ENCODE measurements at regions not wholly inside any gene's neighbourhood (a gene's known extent, or its start where the extent isn't known, plus 50 kb on each side); places are given as distances from the start of the nearest gene placed in this dataset.

- H3F3A ChIP-seq (ENCODE audit: low read length, unreplicated experiment), result no peaks in the 10 kb centered on the region
- DNase-seq, result no peak
- no TSS peak for BruUV-seq (replicated peaks)
- intact Hi-C loops (cut with micrococcal nuclease), result no loop called here
- H3K36me3 ChIP-seq (ENCODE audit: low read depth, low read length), result no peaks in the 10 kb centered on the region
- no peak for ATAC-seq
- no peak overlapping the region for H3K4me3 ChIP-seq (ENCODE audit: low read length)
- H3K27ac ChIP-seq (ENCODE audit: low read length), result no peak overlapping the region
- H3K9ac ChIP-seq (ENCODE audit: low read length), result no peak overlapping the region
- no peak overlapping the region for H2AFZ ChIP-seq (ENCODE audit: low read length)
- H3K9me3 ChIP-seq (ENCODE audit: low read length), result no peaks in the 10 kb centered on the region
- no peaks in the 10 kb centered on the region for H3K27me3 ChIP-seq (ENCODE audit: low read length)
- no peaks in the 10 kb centered on the region for H3K4me1 ChIP-seq (ENCODE audit: insufficient read depth, low read length)
- H3K4me2 ChIP-seq (ENCODE audit: low read length), result no peak overlapping the region
- CTCF ChIA-PET, result no interaction called here
- H3K9me2 ChIP-seq (replicated peaks; ENCODE audit: low read length), result no peaks in the 10 kb centered on the region
- no peaks in the 10 kb centered on the region for H3K79me2 ChIP-seq (ENCODE audit: low read length)
- H4K20me1 ChIP-seq (ENCODE audit: low read length), result no peaks in the 10 kb centered on the region
- POLR2A ChIA-PET (ENCODE audit: unreplicated experiment), result no interaction called here
- no peak for TF ChIP-seq CTCF (conservative IDR thresholded peaks at IDR 0.05; ENCODE audit: low read depth, low read length)
- no peak for TF ChIP-seq EZH2 (IDR thresholded peaks at IDR 0.05; ENCODE audit: low read length, unreplicated experiment)
- no peak for TF ChIP-seq EZH2phosphoT487 (IDR thresholded peaks at IDR 0.05; ENCODE audit: borderline replicate concordance, low read length)
Observed at GRCh38 chr2:9693196-9693491, 62.3 kb upstream of the YWHAQ start.

DNA sequence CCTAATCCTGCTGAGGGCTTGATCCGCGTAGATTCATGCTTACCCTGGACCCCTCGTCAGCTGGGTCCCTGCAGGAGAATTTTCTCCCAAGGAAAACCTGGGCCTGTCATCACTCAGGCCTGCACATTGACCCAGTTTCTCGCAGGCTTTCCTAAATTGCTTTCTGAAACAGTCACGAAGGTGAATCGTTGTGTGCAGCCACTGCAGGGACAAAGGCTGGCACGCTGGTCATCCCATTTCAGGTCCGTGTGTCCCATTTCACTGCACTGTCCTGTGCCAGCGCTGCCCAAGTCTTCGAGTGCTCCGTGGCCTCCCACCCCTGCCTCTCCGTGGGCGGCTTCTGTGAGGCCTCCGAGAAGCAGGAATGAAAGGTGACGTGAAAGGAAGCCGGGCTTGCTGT is 62.8 kb upstream of the YWHAQ start:
- ATAC-seq, result no peak

More for the DNA sequence above, 62.8 kb upstream of the YWHAQ start:
- Histone ChIP-seq H3K79me2 (ENCODE audit: low read length) (no peaks in the 10 kb centered on the region), H4K20me1 (ENCODE audit: low read length) (no peaks in the 10 kb centered on the region), H3K36me3 (ENCODE audit: low read depth, low read length) (no peaks in the 10 kb centered on the region), H3F3A (ENCODE audit: low read length, unreplicated experiment) (no peaks in the 10 kb centered on the region), H3K4me3 (ENCODE audit: low read length) (no peak overlapping the region), H3K4me2 (ENCODE audit: low read length) (no peak overlapping the region), H3K4me1 (ENCODE audit: insufficient read depth, low read length) (no peaks in the 10 kb centered on the region), H3K9ac (ENCODE audit: low read length) (no peak overlapping the region), H3K9me3 (ENCODE audit: low read length) (no peaks in the 10 kb centered on the region), H3K27me3 (ENCODE audit: low read length) (no peaks in the 10 kb centered on the region), H2AFZ (ENCODE audit: low read length) (no peak overlapping the region), H3K27ac (ENCODE audit: low read length) (no peak overlapping the region), H3K9me2 (replicated peaks; ENCODE audit: low read length) (no peaks in the 10 kb centered on the region)
- ChIA-PET POLR2A (ENCODE audit: unreplicated experiment) (no interaction called here), CTCF (no interaction called here)
- BruUV-seq (replicated peaks), result no TSS peak
- no peak for TF ChIP-seq CTCF (conservative IDR thresholded peaks at IDR 0.05; ENCODE audit: low read depth, low read length)
- TF ChIP-seq EZH2phosphoT487 (IDR thresholded peaks at IDR 0.05; ENCODE audit: borderline replicate concordance, low read length), result no peak
- no peak for TF ChIP-seq EZH2 (IDR thresholded peaks at IDR 0.05; ENCODE audit: low read length, unreplicated experiment)
- no peak for DNase-seq
- intact Hi-C loops (cut with micrococcal nuclease), result no loop called here
